ENCODE measurements at regions not wholly inside any gene's neighbourhood (a gene's known extent, or its start where the extent isn't known, plus 50 kb on each side); places are given as distances from the start of the nearest gene placed in this dataset.

- TF ChIP-seq RNF2 (IDR thresholded peaks at IDR 0.05; ENCODE audit: borderline replicate concordance, low read depth, low read length, missing control alignments, poor library complexity, severe bottlenecking) (no peak), RBBP5 (IDR thresholded peaks at IDR 0.05; ENCODE audit: borderline replicate concordance, low read depth, low read length) (no peak), ATF2 (IDR thresholded peaks at IDR 0.05; ENCODE audit: low read length) (no peak), POU5F1 (IDR thresholded peaks at IDR 0.05; ENCODE audit: low read depth, low read length) (no peak)
Observed at GRCh38 chr20:60888771-60889170, 363.3 kb upstream of the CDH4 start (continued).

Measured in H1 (cell line).